Mucosa of rectum (tissue), 2 donors: ENCODE measurements at regions not wholly inside any gene's neighbourhood (a gene's known extent, or its start where the extent isn't known, plus 50 kb on each side); places are given as distances from the start of the nearest gene placed in this dataset.

Source experiments
- H3K27ac ChIP-seq, 2 donors: one replicate each; pipeline ENCODE4 v1.7.0; 2013; ENCODE audit warnings: inconsistent platforms in 2 of 2, low read depth in 2 of 2, low read length in 2 of 2
- H3K27me3 ChIP-seq, 2 donors: one replicate each; pipeline ENCODE4 v1.7.0; 2013; ENCODE audit warnings: low read length in 2 of 2; ENCODE audit not compliant: control insufficient read depth in 2 of 2, insufficient read depth in 2 of 2
- H3K36me3 ChIP-seq, 2 donors: one replicate each; pipeline ENCODE4 v1.7.0; 2013; ENCODE audit warnings: low read length in 2 of 2; ENCODE audit not compliant: control insufficient read depth in 2 of 2, insufficient read depth in 2 of 2
- H3K4me1 ChIP-seq, 2 donors: one replicate each; pipeline ENCODE4 v1.7.0; 2013; ENCODE audit warnings: low read length in 2 of 2, mild to moderate bottlenecking in 1 of 2; ENCODE audit not compliant: control insufficient read depth in 2 of 2, insufficient read depth in 2 of 2
- H3K4me3 ChIP-seq, 2 donors: one replicate each; pipeline ENCODE4 v1.7.0; 2013; ENCODE audit warnings: low read length in 2 of 2
- H3K9ac ChIP-seq, 2 donors: one replicate each; pipeline ENCODE4 v1.7.0; 2013; ENCODE audit warnings: low read length in 2 of 2, low read depth in 1 of 2, mild to moderate bottlenecking in 1 of 2
- H3K9me3 ChIP-seq, 2 donors: one replicate each; pipeline ENCODE4 v1.7.0; 2013; ENCODE audit warnings: low read length in 2 of 2; ENCODE audit not compliant: control insufficient read depth in 2 of 2
- donor health status: healthy.
- donor health status: Normal muscosa, but diverticular disease.

DNA sequence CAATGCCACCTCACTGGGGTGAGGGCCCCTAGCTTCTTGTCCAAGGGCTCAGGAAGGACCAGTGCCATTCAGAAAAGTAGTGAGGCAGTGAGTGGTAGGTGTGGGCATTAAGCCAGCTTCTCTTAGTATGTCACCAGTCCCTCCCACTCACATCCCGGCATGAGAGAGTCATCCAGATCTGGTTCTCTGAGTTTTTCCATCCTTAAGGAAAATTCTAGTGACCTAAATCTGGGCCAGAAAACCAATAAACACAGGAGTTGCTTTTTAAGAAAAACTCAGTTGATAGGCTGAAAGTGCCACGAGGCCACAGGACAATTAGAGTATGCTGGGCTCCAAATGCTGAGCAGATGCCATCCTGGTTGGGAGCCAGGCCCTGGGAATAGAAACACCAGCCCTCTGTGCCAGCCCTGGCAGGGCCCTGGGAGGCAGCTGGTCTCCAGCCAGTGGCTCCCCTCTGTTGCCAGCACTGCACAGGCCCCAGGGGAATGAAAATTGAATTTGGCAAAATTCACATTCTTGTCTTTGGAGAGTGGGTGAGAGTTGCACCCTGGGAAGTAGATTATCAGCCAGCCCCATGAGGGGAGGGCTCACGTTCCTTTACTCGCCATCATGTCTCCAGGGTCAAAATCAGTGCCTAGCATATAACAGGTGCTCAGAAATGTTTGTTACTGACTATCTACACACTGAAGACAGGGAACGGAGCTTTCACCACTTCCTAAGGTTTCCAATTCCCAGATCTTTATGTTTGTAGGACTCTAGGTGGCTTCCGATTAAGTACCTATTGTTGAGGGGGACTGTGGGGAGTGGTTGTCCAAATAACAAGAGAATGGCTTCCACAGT, 52.8 kb downstream of the FAM43A start:
- Histone ChIP-seq H3K27ac (no peak overlapping the region), H3K4me3 (no peak overlapping the region), H3K4me1 (no peaks in the 10 kb centered on the region), H3K9me3 (no peaks in the 10 kb centered on the region), H3K27me3 (no peaks in the 10 kb centered on the region), H3K9ac (no peak overlapping the region), H3K36me3 (no peaks in the 10 kb centered on the region)

DNA sequence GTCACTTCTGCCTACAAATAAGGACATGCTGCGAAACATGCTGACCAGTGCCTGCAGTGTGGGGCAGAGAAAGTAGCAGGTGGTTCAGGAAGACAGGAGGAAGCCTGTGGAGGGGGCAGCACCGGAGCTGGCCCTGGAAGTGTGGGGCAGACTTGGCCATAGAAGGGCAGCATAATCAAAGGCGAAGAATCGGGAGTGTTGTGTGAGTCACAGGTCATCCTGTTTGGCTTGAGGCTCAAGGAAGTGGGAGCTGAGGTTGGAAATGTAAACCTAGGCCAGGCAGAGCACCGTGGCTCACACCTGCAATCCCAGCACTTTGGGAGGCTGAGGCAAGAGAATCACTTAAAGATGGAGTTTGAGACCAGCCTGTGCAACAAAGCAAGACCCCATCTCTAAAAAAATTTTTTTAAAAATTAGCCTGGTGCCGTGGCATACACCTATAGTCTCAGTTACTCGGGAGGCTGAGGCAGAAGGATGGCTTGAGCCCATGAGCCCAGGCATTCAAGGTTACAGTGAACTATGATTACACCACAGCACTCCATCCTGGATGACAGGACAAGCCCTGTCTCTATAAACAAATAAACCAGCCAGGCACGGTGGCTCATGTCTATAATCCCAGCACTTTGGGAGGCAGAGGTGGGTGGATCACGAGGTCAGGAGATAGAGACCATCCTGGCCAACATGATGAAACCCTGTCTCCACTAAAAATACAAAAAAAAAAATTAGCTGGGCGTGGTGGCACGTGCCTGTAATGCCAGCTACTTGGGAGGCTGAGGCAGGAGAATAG, 54.0 kb downstream of the FAM43A start:
- Histone ChIP-seq H3K4me3 (no peak overlapping the region), H3K27ac (no peak overlapping the region), H3K27me3 (no peaks in the 10 kb centered on the region), H3K36me3 (no peaks in the 10 kb centered on the region), H3K9ac (no peak overlapping the region), H3K9me3 (no peaks in the 10 kb centered on the region), H3K4me1 (no peaks in the 10 kb centered on the region)

DNA sequence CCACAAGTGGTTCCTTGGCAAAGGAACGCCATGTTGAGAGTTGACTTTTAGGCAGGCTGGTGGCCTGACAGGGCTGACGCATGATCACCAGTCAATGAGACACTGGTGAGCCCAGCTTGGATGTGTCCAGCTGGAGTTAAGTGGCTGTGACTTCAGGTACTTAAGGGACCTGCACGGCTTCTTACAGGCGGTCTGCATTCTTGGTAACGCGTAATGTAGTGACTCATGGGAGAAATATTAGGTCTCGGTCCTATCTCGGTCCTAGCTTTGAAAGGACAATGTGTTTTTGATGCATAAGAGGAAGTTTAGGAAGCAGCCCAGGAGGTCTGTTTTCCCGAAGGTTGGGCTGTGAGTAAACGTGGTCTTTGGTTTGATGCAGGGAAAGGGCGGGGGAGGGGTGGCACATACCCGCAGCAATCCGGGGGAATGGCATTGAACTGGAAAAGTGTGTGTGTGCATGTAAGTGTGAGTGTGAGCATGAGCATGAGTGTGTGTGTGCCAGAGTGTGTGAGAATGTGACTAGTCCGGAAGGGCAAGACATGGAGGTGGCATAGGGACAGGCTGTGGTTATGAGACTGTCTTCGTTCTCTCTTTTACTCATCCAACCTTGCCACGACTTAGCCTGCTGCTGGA, 55.3 kb downstream of the FAM43A start:
- Histone ChIP-seq H3K27me3 (no peaks in the 10 kb centered on the region), H3K36me3 (no peaks in the 10 kb centered on the region), H3K4me3 (no peak overlapping the region), H3K9ac (no peak overlapping the region), H3K9me3 (no peaks in the 10 kb centered on the region), H3K4me1 (no peaks in the 10 kb centered on the region), H3K27ac (no peak overlapping the region)

DNA sequence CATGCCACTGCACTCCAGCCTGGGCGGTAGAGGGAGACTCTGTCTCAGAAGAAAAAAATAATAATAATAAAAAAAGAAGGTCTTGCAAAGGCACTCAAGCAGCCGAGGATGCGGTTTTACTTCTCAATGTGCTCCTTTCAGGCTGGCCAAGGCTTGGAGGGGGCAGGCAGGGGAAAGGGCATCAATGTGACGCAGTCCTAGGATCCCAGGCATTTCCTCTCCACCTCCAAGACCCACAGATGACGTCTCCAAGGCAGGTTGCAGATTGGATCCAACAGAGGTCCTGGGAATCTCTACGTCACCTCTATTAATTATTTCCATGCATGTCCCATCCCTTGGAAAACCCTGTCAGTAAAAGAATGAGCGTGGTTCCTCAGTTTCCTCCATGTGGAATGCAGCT, 56.2 kb downstream of the FAM43A start:
- H3K4me1 ChIP-seq: no peaks in the 10 kb centered on the region
- no peak overlapping the region for H3K9ac ChIP-seq
- H3K27ac ChIP-seq: no peak overlapping the region
- no peak overlapping the region for H3K4me3 ChIP-seq
- no peaks in the 10 kb centered on the region for H3K36me3 ChIP-seq
- H3K27me3 ChIP-seq: no peaks in the 10 kb centered on the region
- H3K9me3 ChIP-seq: no peaks in the 10 kb centered on the region

DNA sequence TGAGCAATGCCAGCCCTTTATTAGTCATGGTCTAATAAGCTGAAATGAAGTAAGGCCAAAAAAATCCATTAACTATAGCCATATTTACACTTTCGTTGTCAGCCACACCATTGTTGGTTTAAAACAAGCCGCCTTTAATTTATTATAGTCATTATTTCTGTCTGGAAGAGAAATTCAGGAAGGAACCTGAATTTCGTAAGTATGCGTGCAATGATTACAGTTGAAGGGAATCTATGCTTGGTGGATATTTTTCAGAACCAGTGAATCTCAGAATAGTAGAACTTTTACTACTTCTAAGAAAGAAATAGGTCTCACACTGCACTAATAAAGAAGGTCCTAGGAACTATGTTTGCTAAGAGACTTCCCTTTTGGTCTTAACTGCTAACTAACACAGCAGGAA, 59.1 kb downstream of the FAM43A start:
- no peak overlapping the region for H3K9ac ChIP-seq

DNA sequence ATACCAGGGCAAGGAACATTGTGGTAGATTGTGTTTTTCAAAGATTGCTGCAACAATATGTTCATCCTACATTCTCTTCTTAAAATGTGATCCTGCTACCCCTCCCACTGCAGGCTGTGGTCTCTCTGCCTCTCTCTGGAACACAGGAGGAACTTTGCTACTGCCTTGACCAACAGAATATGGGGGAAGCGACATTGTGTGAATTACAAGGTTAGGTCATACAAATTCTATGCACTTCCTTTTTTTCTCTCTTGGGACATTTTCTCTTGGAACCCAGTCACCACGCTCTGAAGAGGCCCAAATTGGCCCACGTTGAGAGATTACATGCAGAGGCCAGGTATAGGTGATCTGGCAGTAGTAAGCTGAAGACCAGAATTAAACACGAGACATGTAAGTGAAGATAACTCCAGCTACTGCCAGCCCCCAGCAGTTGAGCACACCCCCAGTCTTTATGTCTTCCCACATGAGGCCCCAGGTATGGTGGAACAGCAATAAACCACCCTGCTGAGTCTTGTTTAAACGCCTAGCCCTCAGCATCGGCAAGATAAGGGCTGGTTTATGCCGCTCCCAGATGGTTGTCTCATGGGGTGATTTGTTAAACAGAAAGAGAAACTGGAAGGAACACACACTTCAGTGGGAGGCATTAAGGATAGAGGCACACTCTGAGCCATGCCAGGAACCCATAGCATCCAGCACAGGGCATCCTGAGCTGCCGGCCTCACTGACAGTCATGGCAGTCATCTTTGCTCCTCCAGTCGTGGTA, 59.9 kb downstream of the FAM43A start:
- Histone ChIP-seq H3K9ac (no peak overlapping the region), H3K27ac (no peak overlapping the region), H3K9me3 (no peaks in the 10 kb centered on the region), H3K27me3 (no peaks in the 10 kb centered on the region), H3K36me3 (no peaks in the 10 kb centered on the region), H3K4me3 (no peak overlapping the region), H3K4me1 (no peaks in the 10 kb centered on the region)

More for the DNA sequence above, 59.1 kb downstream of the FAM43A start:
- H3K27ac ChIP-seq: no peak overlapping the region
- H3K4me1 ChIP-seq: no peaks in the 10 kb centered on the region
- H3K27me3 ChIP-seq: no peaks in the 10 kb centered on the region
- no peak overlapping the region for H3K4me3 ChIP-seq
- no peaks in the 10 kb centered on the region for H3K36me3 ChIP-seq
- no peaks in the 10 kb centered on the region for H3K9me3 ChIP-seq

DNA sequence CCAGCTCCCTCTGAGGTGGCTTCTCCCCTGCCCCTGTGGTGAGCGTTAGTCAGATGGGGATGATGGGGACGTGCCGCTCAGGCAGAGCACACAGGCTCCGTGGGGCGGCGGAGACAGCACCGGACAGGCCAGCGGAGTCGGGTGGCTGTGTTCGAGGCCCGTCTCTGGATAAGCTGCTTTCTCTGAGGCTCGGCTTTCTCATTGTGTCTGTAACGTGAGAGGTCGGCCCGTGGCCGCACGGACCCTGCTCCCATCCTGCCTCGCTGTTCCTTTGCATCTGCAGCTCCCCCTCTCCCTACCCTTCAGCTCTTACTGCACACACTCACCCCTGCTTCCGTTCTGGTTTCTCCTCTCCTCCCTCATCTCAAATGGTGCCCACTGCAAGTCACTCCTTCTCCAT, 62.5 kb downstream of the FAM43A start:
- H3K27me3 ChIP-seq: no peaks in the 10 kb centered on the region
- no peaks in the 10 kb centered on the region for H3K4me1 ChIP-seq
- no peaks in the 10 kb centered on the region for H3K9me3 ChIP-seq
- H3K9ac ChIP-seq: no peak overlapping the region
- H3K36me3 ChIP-seq: no peaks in the 10 kb centered on the region
- no peak overlapping the region for H3K27ac ChIP-seq
- no peak overlapping the region for H3K4me3 ChIP-seq

DNA sequence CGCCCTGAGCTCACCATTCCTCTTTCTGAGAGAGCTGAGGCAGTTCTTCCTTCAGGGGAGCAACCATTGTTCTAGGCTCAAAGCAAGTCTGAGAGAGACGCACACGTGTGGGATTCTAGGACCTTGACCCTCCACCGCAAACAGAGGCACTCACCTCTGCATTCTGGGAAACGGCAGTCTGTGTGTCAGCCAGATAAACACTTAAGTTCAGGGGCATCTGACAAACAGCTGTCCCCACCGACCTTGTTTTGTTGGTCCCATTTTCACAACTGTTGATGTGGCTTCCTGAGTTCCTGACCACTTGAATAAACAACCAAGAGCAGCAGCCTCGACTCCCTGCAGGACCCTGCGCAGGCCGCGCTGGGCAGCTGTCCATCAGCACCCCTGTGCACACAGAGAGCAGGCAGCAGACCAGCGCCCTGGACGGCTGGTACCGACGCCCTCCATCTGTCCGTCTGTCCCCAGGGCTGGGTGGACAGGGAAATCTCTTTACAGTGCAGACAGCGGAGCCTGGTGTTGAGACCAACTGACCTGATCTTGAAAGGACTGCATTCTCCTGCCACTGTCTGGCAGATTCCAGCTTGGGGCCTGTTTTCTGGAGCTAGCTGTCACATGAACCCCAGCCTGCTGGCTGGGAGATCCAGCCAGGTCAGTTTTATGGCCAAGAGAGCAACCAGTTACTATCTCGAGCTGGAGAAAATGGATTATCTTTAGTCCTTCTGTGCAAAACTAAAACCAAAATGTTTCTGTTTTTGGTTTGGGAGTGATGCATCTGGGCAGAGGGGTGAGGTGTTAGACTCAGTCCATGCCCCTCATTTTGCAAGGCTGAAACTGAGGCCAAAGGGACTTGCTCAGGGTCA, 64.2 kb downstream of the FAM43A start:
- Histone ChIP-seq H3K4me3 (no peak overlapping the region), H3K27me3 (no peaks in the 10 kb centered on the region), H3K9me3 (no peaks in the 10 kb centered on the region), H3K9ac (no peak overlapping the region), H3K27ac (no peak overlapping the region), H3K36me3 (no peaks in the 10 kb centered on the region), H3K4me1 (no peaks in the 10 kb centered on the region)

DNA sequence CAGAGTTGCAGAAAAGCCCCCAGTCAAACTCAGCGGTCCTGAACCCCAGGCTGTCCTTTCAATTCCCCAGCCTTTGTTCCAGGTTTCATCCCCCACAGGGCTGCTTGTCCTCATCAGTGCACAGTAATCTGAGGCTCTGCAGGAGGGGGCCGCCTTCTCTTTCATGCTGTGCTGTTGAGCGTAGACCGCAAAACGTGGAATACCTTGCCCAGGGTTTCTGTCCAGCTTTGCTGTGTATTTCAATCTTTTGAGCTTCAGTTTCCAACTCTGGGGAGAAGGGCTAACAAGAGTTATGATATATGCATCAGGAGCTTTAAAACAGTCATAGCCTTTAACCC, 64.8 kb downstream of the FAM43A start:
- Histone ChIP-seq H3K9me3 (no peaks in the 10 kb centered on the region), H3K27ac (no peak overlapping the region), H3K27me3 (no peaks in the 10 kb centered on the region), H3K9ac (no peak overlapping the region), H3K4me1 (no peaks in the 10 kb centered on the region), H3K36me3 (no peaks in the 10 kb centered on the region), H3K4me3 (no peak overlapping the region)
